ENCODE measurements at regions not wholly inside any gene's neighbourhood (a gene's known extent, or its start where the extent isn't known, plus 50 kb on each side); places are given as distances from the start of the nearest gene placed in this dataset.
"Not testable (repeated sequence)": the region's sequence is repeated elsewhere in the genome, so short reads cannot be mapped to it uniquely, and the experiment has no call there.

DNA sequence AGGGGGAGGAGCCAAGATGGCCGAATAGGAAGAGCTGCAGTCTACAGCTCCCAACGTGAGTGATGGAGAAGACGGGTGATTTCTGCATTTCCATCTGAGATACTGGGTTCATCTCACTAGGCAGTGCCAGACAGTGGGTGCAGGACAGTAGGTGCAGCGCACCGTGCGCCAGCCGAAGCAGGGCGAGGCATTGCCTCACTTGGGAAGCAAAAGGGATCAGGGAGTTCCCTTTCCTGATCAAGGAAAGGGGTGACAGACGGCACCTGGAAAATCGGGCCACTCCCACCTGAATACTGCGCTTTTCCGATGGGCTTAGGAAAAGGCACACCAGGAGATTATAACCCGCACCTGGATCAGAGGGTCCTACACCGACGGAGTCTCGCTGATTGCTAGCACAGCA lies 121.1 kb upstream of the SESTD1 start:
- not testable (repeated sequence) for DNase-seq (ENCODE audit: low spot score)

DNA sequence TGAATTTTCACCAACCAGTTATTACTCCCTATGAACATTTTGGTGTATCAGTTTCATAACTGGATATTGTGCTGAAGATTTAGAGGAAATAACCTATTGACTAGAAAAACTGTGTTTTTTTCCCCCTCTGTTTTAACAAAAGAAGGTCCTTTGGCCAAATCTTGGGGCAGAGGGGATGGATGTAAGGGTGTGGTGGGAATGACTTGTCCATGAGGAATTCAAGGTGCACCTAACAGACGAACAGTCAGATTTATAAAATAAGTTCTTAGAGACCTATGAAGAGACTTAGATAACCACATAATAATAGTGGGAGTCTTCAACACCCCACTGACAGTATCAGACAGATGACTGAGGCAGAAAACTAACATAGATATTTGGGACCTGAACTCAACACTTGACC lies 119.3 kb upstream of the SESTD1 start:
- no peak for DNase-seq (ENCODE audit: low spot score)

DNA sequence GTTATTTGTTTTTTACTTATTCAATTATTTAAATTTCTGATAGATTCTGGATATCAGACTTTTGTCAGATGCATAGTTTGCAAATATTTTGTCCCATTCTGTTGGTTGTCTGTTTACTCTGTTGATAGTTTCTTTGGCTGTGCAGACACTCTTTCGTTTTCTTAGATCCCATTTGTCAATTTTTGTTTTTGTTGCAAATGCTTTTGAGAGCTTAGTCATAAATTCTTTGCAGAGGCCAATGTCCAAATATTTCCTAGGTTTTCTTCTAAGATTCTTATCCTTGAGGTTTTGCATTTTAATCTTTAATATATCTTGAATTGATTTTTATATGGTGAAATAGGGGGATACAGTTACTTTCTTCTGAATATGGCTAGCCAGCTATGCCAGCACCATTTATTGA lies 112.7 kb upstream of the SESTD1 start:
- DNase-seq (ENCODE audit: low spot score): no peak

DNA sequence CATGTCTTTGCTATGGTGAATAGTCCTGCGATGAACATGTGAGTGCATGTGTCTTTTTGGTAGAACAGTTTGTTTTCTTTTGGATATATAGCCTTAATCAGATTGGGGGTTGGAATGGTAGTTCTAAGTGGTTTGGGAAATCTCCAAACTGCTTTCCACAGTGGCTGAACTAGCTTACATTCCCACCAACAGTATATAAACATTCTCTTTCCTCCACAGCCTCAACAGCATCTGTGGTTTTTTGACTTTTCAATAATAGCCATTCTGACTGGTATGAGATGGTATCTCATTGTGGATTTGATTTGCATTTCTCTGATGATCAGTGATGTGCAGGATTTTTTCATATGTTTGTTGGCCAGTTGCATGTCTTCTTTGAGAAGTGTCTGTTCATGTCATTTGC lies 112.2 kb upstream of the SESTD1 start:
- no peak for DNase-seq (ENCODE audit: low spot score)

DNA sequence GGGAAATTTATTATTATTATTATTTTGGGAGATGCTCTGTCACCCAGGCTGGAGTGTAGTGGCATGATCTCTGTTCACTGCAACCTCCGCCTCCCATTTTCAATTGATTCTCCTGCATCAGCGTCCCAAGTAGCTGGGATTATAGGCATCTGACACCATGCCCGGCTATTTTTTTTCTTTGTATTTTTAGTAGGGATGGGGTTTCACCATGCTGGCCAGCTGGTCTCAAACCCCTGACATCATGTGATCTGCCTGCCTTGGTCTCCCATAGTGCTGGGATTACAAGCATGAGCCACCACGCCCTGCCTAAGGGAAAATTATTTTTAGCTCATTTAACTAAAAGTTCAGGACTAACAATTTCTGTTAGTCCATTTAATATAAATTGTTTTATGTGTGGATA lies 109.2 kb upstream of the SESTD1 start:
- DNase-seq (ENCODE audit: low spot score): no peak

DNA sequence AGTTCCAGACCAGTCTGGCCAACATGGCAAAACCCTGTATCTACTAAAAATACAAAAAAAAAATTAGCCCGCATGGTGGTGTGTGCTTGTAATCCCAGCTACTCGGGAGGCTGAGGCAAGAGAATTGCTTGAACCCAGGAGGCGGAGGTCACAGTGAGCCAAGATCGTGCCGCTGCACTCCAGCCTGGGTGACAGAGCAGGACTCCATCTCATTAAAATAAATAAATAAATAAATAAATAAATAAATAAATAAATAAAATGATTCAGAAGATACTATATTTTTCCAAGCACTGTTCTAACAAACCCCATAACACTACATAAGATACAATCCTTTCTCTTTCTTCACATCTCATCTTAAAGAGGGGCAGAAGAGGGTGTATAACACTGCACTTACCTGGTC lies 100.9 kb upstream of the SESTD1 start:
- not testable (repeated sequence) for DNase-seq (ENCODE audit: low spot score)

DNA sequence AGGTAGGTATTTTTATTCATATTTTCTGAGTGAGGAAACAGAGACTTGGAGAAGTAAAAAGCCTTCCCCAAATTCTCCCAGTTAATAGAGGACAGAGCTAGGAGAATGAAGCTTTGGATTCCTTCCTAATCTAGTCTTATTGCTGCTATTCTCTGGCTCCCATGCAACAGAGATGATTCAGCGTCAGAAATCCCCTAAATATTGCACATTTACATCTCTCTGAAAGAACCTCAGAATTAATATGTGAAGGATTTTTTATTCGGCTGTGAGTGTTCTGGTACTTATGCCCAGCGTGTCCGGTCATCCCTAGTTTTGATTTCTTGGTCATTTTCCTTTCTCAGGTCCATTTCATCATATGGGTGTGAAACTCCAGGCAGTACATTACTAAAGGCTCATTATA lies 91.2 kb upstream of the SESTD1 start:
- DNase-seq (ENCODE audit: low spot score): no peak

DNA sequence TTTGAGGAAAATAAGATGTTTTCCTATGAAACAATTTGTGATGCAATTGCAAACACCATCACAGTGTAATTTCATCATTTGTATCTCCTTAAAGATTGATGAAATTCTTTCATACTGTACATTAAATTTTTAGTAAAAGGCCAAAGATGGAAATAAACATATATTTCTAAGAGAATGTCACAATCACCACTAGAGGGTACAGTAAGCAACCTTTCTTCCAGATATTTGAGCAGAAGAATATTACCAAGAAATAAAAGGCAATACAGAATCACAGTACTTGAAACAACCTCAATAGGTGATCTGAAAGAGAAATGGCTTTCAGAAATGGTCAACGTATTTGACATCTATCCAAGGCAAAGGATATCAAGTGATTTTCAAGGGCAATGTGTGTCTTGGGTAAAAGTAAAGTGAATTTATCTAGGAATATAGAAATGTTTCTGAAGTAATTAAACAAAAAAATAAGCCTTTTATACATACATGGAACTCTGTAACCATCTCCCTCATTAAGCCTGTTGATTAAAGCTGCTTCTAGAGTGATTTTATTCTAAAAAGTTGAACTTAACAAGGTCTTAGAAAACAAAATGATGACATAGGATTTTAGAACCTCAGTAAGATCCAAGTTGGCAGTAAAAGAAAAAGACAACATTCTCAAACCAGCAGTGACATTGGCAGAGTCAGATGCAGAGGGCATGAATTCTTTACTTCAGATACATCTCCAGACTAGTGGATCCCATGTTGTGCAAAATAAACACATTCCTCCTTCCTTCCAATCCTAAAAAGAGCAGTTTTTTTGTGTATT lies 90.3 kb upstream of the SESTD1 start:
- no peak for DNase-seq (ENCODE audit: low spot score)

DNA sequence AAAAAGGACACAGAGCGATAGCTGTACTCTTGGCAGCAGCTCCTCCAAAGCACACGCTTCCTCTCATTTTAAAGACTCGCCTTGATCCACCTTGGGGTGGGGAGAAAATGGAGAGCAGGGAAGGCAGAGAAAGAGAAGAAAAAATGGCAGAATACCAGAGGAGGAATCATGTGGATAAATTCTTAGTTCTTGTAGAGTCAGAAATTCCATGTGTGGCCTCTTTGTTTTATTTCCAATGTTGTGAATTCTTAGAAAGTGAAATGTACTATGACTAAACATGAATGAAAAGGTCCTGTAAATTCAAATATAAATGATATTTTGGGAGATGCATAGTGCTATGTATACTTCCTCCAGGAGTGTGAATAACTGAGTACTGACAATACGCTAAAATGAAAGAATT lies 89.7 kb upstream of the SESTD1 start:
- no peak for DNase-seq (ENCODE audit: low spot score)

DNA sequence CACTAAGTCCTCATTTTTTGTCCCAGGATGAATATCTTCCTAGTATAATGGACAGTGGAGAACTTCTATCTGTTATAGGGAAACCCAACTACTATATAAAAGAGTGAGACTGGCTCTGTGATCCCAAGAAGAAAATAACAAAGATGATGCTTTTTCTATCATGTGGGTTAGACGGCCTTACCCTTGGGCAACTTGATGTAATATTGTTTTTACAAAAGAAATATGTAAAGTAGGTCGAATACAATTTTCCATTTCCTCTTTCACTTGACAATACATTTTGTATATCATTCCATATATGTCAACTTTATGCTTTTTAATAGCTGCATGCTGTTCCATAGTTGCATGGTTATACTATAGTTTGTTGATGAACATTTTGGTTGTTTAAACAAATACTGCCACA lies 87.5 kb upstream of the SESTD1 start:
- no peak for DNase-seq (ENCODE audit: low spot score)

DNA sequence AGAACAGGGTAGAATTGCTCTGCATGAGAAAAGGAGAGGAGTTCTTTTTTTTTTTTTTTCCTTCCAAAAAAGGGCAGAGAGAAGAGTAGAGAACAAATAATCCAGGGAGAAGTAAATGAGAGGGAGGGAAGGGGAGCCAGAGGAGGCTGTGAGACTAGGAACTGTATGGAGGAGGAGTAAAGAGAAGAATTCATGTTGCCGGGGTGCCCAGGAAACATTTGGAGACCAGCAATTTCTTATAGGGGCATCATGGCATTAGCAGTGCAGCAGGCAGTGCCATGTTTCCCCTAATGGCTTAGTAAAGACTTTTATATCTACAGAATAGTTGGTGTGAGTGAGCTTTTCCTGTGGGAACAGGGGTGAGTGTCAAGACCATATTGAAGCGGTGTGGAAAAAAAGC lies 86.4 kb upstream of the SESTD1 start:
- no peak for DNase-seq (ENCODE audit: low spot score)

DNA sequence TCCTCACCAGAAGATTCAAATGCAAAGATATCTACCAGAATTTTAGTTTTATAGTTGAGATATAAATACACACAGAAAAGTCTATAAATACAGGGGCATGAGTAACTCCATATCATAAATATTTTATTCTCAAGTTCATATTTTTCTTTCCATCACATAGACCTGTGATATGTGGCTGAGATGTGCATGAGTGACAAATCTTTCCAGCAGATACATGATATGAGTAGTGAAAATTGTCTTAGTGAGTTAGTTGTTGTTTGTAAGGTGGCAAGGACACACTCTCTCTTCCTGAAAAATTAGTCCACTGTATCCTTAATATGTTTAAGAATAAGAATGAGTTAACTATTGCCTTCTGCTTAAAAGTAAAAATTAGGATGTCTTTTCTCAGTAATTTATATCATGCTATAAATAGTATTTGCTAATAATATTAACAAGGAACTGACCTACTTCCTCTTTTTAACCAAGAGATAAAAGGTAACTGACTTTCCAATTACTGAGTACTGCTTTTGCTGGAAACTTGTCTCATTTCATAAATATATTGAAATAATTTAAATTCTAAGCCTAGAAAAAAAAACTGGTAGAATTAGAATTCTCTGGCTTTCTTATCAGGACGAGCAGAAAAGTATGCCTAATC lies 85.2 kb upstream of the SESTD1 start:
- DNase-seq (ENCODE audit: low spot score): no peak

DNA sequence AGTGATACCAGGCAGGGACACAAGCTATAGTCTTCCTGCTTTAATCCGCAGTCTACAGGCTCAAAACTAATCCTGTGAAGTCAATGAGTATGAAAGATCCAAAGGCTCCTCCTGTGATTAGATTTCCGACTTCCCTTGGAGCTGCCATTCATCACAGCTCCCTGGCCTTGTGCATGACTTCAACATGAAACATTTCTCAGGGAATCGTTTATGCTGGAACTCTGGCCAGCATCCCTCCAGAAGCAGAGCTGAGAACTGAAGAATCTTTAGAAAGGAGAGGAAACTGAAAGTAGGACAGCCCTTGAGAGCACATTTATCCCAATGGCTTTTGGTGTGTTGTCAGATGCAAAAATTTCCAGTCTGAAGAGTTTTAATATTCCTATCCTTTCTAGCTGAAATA lies 84.3 kb upstream of the SESTD1 start:
- no peak for DNase-seq (ENCODE audit: low spot score)

DNA sequence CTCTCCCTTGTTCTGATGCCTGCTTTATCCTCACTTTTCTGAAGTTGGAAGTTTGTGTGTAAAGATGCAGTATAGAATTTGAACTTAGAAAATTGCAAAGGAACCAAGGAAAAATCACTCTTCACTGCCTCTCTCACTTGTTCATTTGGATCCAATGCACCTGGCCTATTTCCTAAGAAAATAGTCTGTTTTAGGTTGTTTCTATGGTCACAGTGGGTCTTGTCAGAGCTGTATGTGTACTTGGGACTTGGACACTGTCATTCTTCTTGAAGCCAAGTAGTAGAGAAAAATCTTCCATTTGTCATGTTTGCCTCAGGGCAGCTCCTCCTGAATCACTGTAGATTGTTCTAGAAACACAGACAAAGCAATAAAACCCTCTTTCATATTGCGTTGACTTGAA lies 80.3 kb upstream of the SESTD1 start:
- DNase-seq (ENCODE audit: low spot score): no peak

DNA sequence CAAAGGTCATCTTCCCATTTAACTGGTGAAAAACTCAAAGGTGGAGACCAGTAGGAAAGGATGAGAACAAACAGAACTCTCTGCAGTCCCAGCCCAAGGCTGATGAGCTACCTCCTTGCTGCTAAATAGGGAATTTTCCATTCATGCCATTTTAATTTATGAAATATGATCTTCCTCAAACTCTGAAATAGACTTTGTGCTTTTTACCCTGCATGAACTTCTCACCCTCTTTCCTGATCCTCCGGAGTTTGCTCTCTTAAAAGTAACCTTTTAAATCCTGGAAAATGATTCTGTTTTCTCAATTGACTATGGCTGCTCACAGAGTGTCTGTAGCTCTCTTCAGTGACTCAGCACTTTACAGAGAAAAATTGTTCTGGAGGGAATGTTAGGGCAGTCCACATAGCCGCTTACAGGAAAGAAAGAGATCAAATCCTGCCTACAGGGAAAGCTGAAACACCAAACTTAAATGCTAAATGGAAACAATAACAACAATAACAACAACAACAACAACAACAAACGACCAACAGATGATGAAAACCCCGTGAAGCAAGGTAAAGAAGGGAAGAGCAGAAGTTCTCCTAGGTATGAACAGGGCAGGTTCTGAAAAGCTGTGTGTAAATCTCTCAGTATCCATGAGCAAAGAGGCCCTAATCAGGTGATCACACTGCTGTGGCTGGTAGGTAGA lies 79.8 kb upstream of the SESTD1 start:
- DNase-seq (ENCODE audit: low spot score): no peak

DNA sequence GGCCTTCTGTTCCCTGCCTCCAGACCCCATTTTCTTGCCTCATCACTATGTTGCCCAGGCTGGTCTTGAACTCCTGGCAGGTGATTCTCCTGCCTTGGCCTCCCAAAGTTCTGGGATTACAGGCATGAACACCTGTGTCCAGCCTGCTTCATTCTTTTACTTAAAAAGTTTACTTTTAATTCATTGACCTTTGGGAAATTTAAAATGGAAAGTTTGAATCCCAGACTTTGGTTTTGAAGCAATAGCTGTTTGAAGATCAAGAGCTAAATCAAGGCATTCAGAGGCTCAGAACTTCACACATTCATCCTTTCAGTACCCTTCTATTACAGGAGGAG lies 79.3 kb upstream of the SESTD1 start:
- DNase-seq (ENCODE audit: low spot score): no peak

DNA sequence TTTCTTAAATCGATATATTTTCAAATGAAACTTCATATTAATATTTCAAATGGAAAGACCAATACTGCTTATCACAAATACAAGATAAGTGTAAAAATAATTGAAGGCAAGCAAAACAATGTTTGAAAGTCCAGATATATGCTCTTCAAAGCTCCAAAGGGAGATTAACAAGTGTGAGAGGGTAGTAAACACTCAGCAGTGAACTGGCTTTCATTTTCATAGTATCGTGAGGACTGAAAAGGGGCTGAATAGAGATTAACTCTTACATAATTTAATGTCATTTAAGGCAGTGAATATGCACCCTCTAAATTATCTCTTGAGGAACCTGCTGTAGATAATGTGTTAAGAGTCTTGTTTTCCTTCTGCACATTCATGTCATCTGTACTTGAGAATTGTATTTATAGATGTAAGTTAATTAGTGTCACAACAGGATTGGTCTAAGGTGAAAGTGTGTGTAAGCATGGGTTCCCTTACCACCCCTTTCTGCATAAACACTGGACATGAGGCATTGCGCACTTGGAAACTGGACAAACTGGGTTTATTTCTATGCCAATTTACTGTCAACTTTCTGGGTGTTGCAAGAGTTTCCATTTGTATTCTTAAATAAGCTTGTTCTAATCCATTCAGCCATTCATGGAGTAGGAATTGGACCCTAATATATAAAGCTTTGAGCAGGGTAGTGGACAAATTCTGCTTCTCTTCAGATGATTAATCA lies 76.7 kb upstream of the SESTD1 start:
- no peak for DNase-seq (ENCODE audit: low spot score)

DNA sequence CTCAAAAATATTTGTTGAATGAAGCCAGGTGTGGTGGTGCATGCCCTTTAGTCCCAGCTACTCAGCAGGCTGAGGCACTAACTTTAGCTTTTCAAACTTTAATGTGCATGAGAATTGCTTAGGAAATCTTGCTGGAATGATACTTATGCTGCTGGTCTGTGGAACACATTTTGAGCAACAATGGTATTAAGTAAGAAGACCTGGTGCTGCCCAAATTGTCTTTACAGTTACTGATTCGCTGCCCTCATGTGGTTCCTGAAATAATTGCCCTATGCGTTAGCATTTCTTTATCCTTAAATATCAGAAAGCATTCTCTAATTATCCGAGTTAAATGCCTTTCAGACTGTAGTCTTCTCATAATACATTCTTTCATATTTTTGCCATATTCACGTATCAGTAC lies 76.0 kb upstream of the SESTD1 start:
- no peak for DNase-seq (ENCODE audit: low spot score)

DNA sequence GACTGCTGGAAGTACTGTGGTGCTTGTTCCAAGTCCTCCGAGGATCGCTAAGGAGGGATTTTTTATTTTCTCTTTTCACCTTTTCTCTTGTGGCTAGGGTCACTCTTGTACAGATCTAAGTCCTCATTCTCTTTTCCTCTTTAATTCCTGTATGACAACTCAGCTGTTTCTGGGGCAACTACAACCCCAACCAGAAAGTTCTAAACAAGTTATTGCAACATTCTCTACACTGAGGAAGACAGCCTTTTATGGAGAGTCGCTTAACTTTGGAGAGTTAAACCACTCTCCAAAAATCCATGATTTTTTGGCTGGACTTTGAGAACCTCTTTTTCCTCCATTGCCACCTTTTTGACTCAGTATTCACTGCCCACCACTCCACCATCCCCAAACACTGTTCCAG lies 74.0 kb upstream of the SESTD1 start:
- no peak for DNase-seq (ENCODE audit: low spot score)

DNA sequence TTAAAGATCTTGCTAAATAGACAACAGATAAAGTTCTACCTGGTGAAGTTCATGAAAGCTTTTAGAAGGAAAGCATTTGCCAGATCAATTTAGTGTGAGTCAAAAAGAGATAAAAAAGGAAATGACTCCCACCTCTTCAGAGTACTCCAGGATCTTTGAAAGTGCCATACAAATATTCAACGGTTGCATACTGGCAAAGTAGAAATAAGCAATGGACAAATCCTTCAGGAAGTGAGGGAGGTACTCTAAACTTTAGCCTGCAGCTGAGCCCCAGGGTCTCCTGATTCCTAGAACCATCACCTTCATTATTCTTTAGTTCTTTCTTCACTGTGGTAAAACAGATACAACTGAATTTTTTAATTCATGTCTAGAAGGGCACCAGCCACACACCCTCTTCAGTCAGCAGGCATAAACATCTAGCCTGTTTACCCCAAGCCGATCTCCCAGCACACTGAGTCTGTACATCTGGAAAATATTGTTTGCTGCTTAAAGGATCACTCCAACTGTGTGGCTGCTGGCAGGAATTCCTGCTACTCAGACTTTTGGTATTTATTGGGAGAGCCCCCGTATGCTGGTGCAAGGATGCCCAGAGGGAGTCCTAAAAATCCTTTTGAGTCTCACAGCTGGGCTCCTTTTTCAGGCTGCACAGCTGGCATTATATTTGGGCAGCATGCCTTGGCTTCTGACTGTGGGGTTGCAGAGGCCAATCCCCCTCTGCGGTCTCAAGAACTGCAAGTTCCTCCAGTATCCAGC lies 72.3 kb upstream of the SESTD1 start:
- DNase-seq (ENCODE audit: low spot score): no peak

DNA sequence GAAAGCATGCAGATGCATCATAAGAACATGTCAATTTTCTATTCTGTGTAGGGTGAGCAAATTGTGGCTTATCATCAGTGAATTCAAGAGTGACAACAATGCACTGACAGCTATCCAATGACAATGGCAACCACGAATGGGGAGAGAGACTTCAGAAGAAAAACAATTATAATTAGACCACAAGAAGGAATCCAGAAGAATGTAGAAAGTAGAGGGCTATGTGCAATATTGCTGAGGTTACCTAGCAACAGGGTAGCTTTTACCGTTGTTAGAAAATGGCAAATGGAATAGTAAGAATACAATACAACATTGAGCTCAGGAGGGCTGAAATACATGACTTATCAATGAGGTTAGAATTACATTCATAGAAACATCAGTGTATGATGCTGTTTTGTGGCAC lies 71.1 kb upstream of the SESTD1 start:
- no peak for DNase-seq (ENCODE audit: low spot score)

DNA sequence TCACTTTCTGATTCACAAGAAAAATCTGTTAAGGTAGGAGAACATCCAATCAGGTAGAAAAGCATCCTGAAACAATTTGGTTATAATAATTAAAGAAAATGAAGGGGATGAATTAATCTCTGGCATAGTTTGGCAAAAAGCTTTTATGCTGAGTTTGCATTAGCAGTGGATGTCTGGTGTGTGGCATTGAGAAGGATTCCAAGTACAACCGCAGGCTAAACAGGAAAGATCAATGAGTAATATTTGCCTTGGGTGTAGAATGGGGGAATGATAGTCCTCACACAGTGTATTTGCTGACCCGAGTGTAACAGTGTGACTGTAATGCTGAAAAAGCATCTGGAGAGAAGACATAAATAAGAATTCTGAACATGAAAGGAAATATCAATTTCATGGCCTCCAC lies 68.3 kb upstream of the SESTD1 start:
- no peak for DNase-seq (ENCODE audit: low spot score)

All from SK-N-DZ (cell line).